ENCODE measurements at regions not wholly inside any gene's neighbourhood (a gene's known extent, or its start where the extent isn't known, plus 50 kb on each side); places are given as distances from the start of the nearest gene placed in this dataset.

DNA sequence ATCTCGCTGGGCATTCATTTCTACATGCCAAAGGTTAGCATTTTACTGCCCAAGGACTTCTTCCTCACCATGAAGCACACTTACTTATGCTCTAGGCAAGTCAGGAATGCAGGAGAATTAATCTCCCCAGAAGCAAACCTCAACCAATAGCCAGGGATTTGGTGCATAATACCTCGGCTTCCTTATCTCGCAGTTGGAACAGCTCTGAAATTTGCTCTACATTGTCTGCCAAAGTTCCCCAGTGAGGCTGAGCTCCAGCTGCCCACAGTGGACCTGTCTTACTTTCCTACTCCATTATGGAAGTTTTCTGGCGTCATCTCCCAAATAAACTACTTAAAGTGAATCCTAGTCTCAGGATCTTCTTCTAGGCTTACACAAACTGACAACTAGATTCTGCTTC is 57.6 kb upstream of the PPM1J start:
- Mint-ChIP-seq H3K4me1 (no peaks in the 10 kb centered on the region), H3K27me3 (ENCODE audit: low read depth) (no peaks in the 10 kb centered on the region), H3K4me3 (no peak overlapping the region), H3K9me3 (peaks cover 7% of the 10 kb centered on the region), H3K27ac (peak overlapping the region in 1 of 3 experiments; percentile 43), H3K36me3 (ENCODE audit: low read depth) (peaks cover 3% of the 10 kb centered on the region)
- TF ChIP-seq CTCF (IDR thresholded peaks at IDR 0.05; ENCODE audit: unreplicated experiment in 3 of 3) = no peak

- Mint-ChIP-seq H3K27me3 (ENCODE audit: low read depth) (no peaks in the 10 kb centered on the region), H3K36me3 (ENCODE audit: low read depth) (peaks cover 3% of the 10 kb centered on the region), H3K27ac (no peak overlapping the region), H3K4me3 (no peak overlapping the region), H3K4me1 (no peaks in the 10 kb centered on the region), H3K9me3 (peaks cover 3% of the 10 kb centered on the region)
- no peak for TF ChIP-seq CTCF (IDR thresholded peaks at IDR 0.05; ENCODE audit: unreplicated experiment in 3 of 3)
Observed at GRCh38 chr1:112770724-112771123, 55.6 kb upstream of the PPM1J start.

GRCh38 chr1:112769611-112770010 is 54.5 kb upstream of the PPM1J start:
- Mint-ChIP-seq H3K27ac (no peak overlapping the region), H3K4me1 (no peaks in the 10 kb centered on the region)
- TF ChIP-seq CTCF (IDR thresholded peaks at IDR 0.05; ENCODE audit: unreplicated experiment in 3 of 3) = no peak

GRCh38 chr1:112767646-112768045 is 52.5 kb upstream of the PPM1J start:
- no peak overlapping the region for H3K27ac Mint-ChIP-seq
- peaks cover 14% of the 10 kb centered on the region for H3K4me1 Mint-ChIP-seq

More at GRCh38 chr1:112769611-112770010, 54.5 kb upstream of the PPM1J start:
- Mint-ChIP-seq H3K27me3 (ENCODE audit: low read depth) (no peaks in the 10 kb centered on the region), H3K36me3 (ENCODE audit: low read depth) (no peaks in the 10 kb centered on the region), H3K4me3 (no peak overlapping the region), H3K9me3 (no peaks in the 10 kb centered on the region)

More at GRCh38 chr1:112767646-112768045, 52.5 kb upstream of the PPM1J start:
- Mint-ChIP-seq H3K9me3 (no peaks in the 10 kb centered on the region), H3K27me3 (ENCODE audit: low read depth) (no peaks in the 10 kb centered on the region), H3K36me3 (ENCODE audit: low read depth) (no peaks in the 10 kb centered on the region), H3K4me3 (no peak overlapping the region)
- TF ChIP-seq CTCF (IDR thresholded peaks at IDR 0.05; ENCODE audit: unreplicated experiment in 3 of 3) = no peak
